SK-N-SH (cell line): ENCODE measurements at regions not wholly inside any gene's neighbourhood (a gene's known extent, or its start where the extent isn't known, plus 50 kb on each side); places are given as distances from the start of the nearest gene placed in this dataset.

Experiments used
- CTCF ChIA-PET: fragments of 300-600, 350-600 bp; formaldehyde crosslinking; extraction: SDS; loops from one replicate; lab custom pipeline; 2021; lab: Yijun Ruan, JAX
- POLR2A ChIA-PET: fragments of 350-600 bp; sonication (Branson Sonifier 250); formaldehyde crosslinking; extraction: SDS; loops from one replicate; lab custom pipeline; 2020; ENCODE audit warnings: antibody characterized with exemption, inconsistent platforms; lab: Yijun Ruan, JAX
- DNase-seq: peaks from one replicate; pipeline ENCODE4 v3.0.0; 2012
- H2AFZ ChIP-seq: fragments of 200-600 bp; sonication (generic); 2 replicates; pipeline ENCODE4 v1.8.1; 2016; ENCODE audit warnings: antibody characterized with exemption, mild to moderate bottlenecking, low read depth
- H3F3A ChIP-seq: fragments of 200-600 bp; sonication (generic); replicated peaks from 2 replicates; pipeline ENCODE3; 2016; ENCODE audit warnings: antibody characterized with exemption, mild to moderate bottlenecking; ENCODE audit not compliant: insufficient read depth
- H3K27ac ChIP-seq, 2 experiments: fragments of 200-500 bp in 1 of 2; fragments of 200-600 bp in 1 of 2; sonication (Bioruptor generic) in 1 of 2; sonication (generic), shearing (Covaris generic) in 1 of 2; 2 replicates each; pipeline versions ENCODE4 v1.5.1 to v1.6.1; 2014 to 2016; ENCODE audit warnings: low read depth in 2 of 2, inconsistent platforms in 1 of 2, low read length in 1 of 2, mild to moderate bottlenecking in 1 of 2, mixed read lengths in 1 of 2
- H3K27me3 ChIP-seq: fragments of 200-600 bp; sonication (generic), shearing (Covaris generic); 2 replicates; pipeline ENCODE4 v1.6.1; 2016; ENCODE audit warnings: mixed run types; ENCODE audit not compliant: insufficient read depth
- H3K36me3 ChIP-seq, 2 experiments: fragments of 200-500 bp in 1 of 2; fragments of 200-600 bp in 1 of 2; sonication (Bioruptor generic) in 1 of 2; sonication (generic) in 1 of 2; replicated peaks in 1 of 2; 2 replicates each; pipeline versions ENCODE3 to v1.5.1; 2014 to 2016; ENCODE audit warnings: low read length in 1 of 2, mild to moderate bottlenecking in 1 of 2; ENCODE audit not compliant: insufficient read depth in 2 of 2, control insufficient read depth in 1 of 2
- H3K4me1 ChIP-seq, 2 experiments: fragments of 200-500 bp in 1 of 2; fragments of 200-600 bp in 1 of 2; sonication (Bioruptor generic) in 1 of 2; sonication (generic), shearing (Covaris generic) in 1 of 2; 2 replicates each; pipeline versions ENCODE4 v1.5.1 to v1.6.1; 2014 to 2016; ENCODE audit warnings: low read depth in 1 of 2, low read length in 1 of 2, mixed run types in 1 of 2; ENCODE audit not compliant: insufficient read depth in 2 of 2, control insufficient read depth in 1 of 2
- H3K4me2 ChIP-seq: fragments of 200-600 bp; sonication (generic), shearing (Covaris generic); 2 replicates; pipeline ENCODE4 v1.6.1; 2017; ENCODE audit warnings: mixed run types
- H3K4me3 ChIP-seq, 2 experiments: fragments of 200-500 bp in 1 of 2; fragments of 200-600 bp in 1 of 2; sonication (Bioruptor generic) in 1 of 2; sonication (generic), shearing (Covaris generic) in 1 of 2; 2 replicates each; pipeline versions ENCODE4 v1.5.1 to v1.8.1; 2014 to 2016; ENCODE audit warnings: low read depth in 2 of 2, inconsistent platforms in 1 of 2, low read length in 1 of 2, mild to moderate bottlenecking in 1 of 2, mixed read lengths in 1 of 2, moderate library complexity in 1 of 2
- H3K79me2 ChIP-seq: fragments of 200-600 bp; sonication (generic); 2 replicates; pipeline ENCODE4 v1.8.1; 2017; ENCODE audit warnings: mild to moderate bottlenecking; ENCODE audit not compliant: insufficient read depth
- H3K9ac ChIP-seq: fragments of 200-600 bp; sonication (generic); 2 replicates; pipeline ENCODE4 v1.6.1; 2017; ENCODE audit warnings: mixed run types
- H3K9me2 ChIP-seq: fragments of 200-600 bp; sonication (generic); 2 replicates; pipeline ENCODE4 v1.6.1; 2017; ENCODE audit warnings: mixed run types
- H3K9me3 ChIP-seq: fragments of 200-600 bp; sonication (generic); 2 replicates; pipeline ENCODE4 v1.6.1; 2017; ENCODE audit warnings: mixed run types, mild to moderate bottlenecking, moderate library complexity
- H4K20me1 ChIP-seq: fragments of 200-600 bp; sonication (generic); 2 replicates; pipeline ENCODE4 v1.6.1; 2017; ENCODE audit warnings: mild to moderate bottlenecking, mixed run types; ENCODE audit not compliant: insufficient read depth
- CHD2 ChIP-seq: fragments of 150-350 bp; IDR thresholded peaks from 2 replicates; pipeline ENCODE4 v1.6.1; 2018; ENCODE audit warnings: low read length; ENCODE audit not compliant: partially characterized antibody
- CTCF ChIP-seq: fragments of 200-600 bp; sonication (generic); IDR thresholded peaks from 2 replicates; pipeline ENCODE4 v1.6.1; 2017; ENCODE audit warnings: antibody characterized with exemption, mild to moderate bottlenecking, moderate library complexity
- ELF1 ChIP-seq: IDR thresholded peaks from 2 replicates; pipeline ENCODE4 v1.4.0; 2012
- EP300 ChIP-seq, 2 experiments: IDR thresholded peaks; 2 replicates each; pipeline versions ENCODE4 v1.4.0 to v1.6.1; 2012; ENCODE audit warnings: borderline replicate concordance in 1 of 2, low read depth in 1 of 2, low read length in 1 of 2
- EZH2phosphoT487 ChIP-seq: fragments of 200-600 bp; sonication (generic); IDR thresholded peaks from 2 replicates; pipeline ENCODE4 v1.6.1; 2017; ENCODE audit warnings: low read depth, mixed run types, mild to moderate bottlenecking, antibody characterized with exemption, moderate library complexity, borderline replicate concordance
- GABPA ChIP-seq: IDR thresholded peaks from 2 replicates; pipeline ENCODE4 v1.4.0; 2012; ENCODE audit warnings: low read depth, mild to moderate bottlenecking
- JUND ChIP-seq: IDR thresholded peaks from 2 replicates; pipeline ENCODE4 v1.4.0; 2012
- MXI1 ChIP-seq: IDR thresholded peaks from 2 replicates; pipeline ENCODE4 v1.6.1; 2012; ENCODE audit warnings: mild to moderate bottlenecking, low read depth, low read length, improper control_type of control experiment
- NFIC ChIP-seq: IDR thresholded peaks from 2 replicates; pipeline ENCODE4 v1.4.0; 2012; ENCODE audit warnings: borderline replicate concordance
- NRF1 ChIP-seq: IDR thresholded peaks from 2 replicates; pipeline ENCODE4 v1.6.1; 2012; ENCODE audit warnings: low read depth, mild to moderate bottlenecking, low read length
- RCOR1 ChIP-seq: fragments of 150-350 bp; IDR thresholded peaks from 2 replicates; pipeline ENCODE4 v1.6.1; 2017; ENCODE audit warnings: antibody characterized with exemption, low read length
- RFX5 ChIP-seq: IDR thresholded peaks from 2 replicates; pipeline ENCODE4 v1.6.1; 2012; ENCODE audit warnings: mild to moderate bottlenecking, improper control_type of control experiment, low read length
- RXRA ChIP-seq: IDR thresholded peaks from 2 replicates; pipeline ENCODE4 v1.4.0; 2012; ENCODE audit warnings: low read depth, mild to moderate bottlenecking, borderline replicate concordance
- SIN3A ChIP-seq: IDR thresholded peaks from 2 replicates; pipeline ENCODE4 v1.6.1; 2012; ENCODE audit warnings: low read depth, mild to moderate bottlenecking, low read length, moderate library complexity, borderline replicate concordance
- SMC3 ChIP-seq: IDR thresholded peaks from 2 replicates; pipeline ENCODE4 v1.6.1; 2012; ENCODE audit warnings: low read depth, low read length, improper control_type of control experiment
- USF1 ChIP-seq: IDR thresholded peaks from 2 replicates; pipeline ENCODE4 v1.4.0; 2012; ENCODE audit warnings: low read depth, borderline replicate concordance
- USF2 ChIP-seq: fragments of 150-350 bp; IDR thresholded peaks from 2 replicates; pipeline ENCODE4 v1.6.1; 2017; ENCODE audit warnings: antibody characterized with exemption, low read length, low read depth, borderline replicate concordance
- ZBTB33 ChIP-seq: IDR thresholded peaks from 2 replicates; pipeline ENCODE4 v1.4.0; 2012; ENCODE audit warnings: low read depth, borderline replicate concordance
- WGBS: methylation state at CpG from one replicate; pipeline ENCODE4 v1.1.6; 2017; ENCODE audit warnings: low lambda C conversion rate; 5-methylcytosine and 5-hydroxymethylcytosine counted together

- Histone ChIP-seq H3F3A (peaks cover 39% of the 10 kb centered on the region), H3K9me2 (no peaks in the 10 kb centered on the region), H3K9ac (no peak overlapping the region), H3K79me2 (peaks cover 86% of the 10 kb centered on the region), H3K4me2 (no peak overlapping the region), H3K4me3 (no peak overlapping the region), H4K20me1 (peaks cover 24% of the 10 kb centered on the region), H3K9me3 (no peaks in the 10 kb centered on the region), H3K27ac (peak overlapping the region in 1 of 2 experiments; percentile 42; a peak in 3 of 4 replicates), H3K36me3 (peaks cover 51 to 68% of the 10 kb centered on the region in 2 experiments), H3K4me1 (peaks cover 21 to 23% of the 10 kb centered on the region in 2 experiments; a peak in 3 of 4 replicates), H3K27me3 (no peaks in the 10 kb centered on the region), H2AFZ (no peak overlapping the region)
- POLR2A ChIA-PET, result no interaction called here
- WGBS, result 86% methylated on average over 6 of the region's 9 CpGs
- CTCF ChIA-PET, result no interaction called here
- TF ChIP-seq EZH2phosphoT487 (no peak), USF1 (no peak), NFIC (no peak), JUND (no peak), RFX5 (no peak), SIN3A (no peak), MXI1 (no peak), RCOR1 (no peak), ELF1 (no peak), CHD2 (no peak), ZBTB33 (no peak), SMC3 (no peak), NRF1 (no peak), EP300 (IDR thresholded peaks at IDR 0.05; ENCODE audit: borderline replicate concordance in 1 of 2, low read depth in 1 of 2, low read length in 1 of 2) (no peak), USF2 (no peak), CTCF (no peak), GABPA (no peak), RXRA (no peak)
- DNase-seq, result no peak
Measured at GRCh38 chr12:124376435-124376834, 81.5 kb downstream of the RFLNA start.
